ENCODE measurements at regions not wholly inside any gene's neighbourhood (a gene's known extent, or its start where the extent isn't known, plus 50 kb on each side); places are given as distances from the start of the nearest gene placed in this dataset.

GRCh38 chr4:120139392-120139791 lies 72.7 kb upstream of the MAD2L1 start:
- no peak for TF ChIP-seq CTCF (conservative IDR thresholded peaks at IDR 0.05)
- Mint-ChIP-seq H3K4me3 (no peak overlapping the region), H3K9me3 (peaks cover 5% of the 10 kb centered on the region), H3K36me3 (ENCODE audit: low read depth) (no peaks in the 10 kb centered on the region), H3K27ac (ENCODE audit: unreplicated experiment) (no peak overlapping the region), H3K4me1 (no peaks in the 10 kb centered on the region), H3K27me3 (ENCODE audit: low read depth) (no peaks in the 10 kb centered on the region)
- no peak for DNase-seq (ENCODE audit: low read depth, low spot score)

GRCh38 chr4:120132935-120133334 lies 66.3 kb upstream of the MAD2L1 start:
- no peak for TF ChIP-seq CTCF (conservative IDR thresholded peaks at IDR 0.05)
- H3K4me3 Mint-ChIP-seq: no peak overlapping the region
- no peak for DNase-seq (ENCODE audit: low read depth, low spot score)
- no peaks in the 10 kb centered on the region for H3K4me1 Mint-ChIP-seq
- H3K36me3 Mint-ChIP-seq (ENCODE audit: low read depth): no peaks in the 10 kb centered on the region
- no peak overlapping the region for H3K27ac Mint-ChIP-seq (ENCODE audit: unreplicated experiment)
- peaks cover 9% of the 10 kb centered on the region for H3K9me3 Mint-ChIP-seq
- H3K27me3 Mint-ChIP-seq (ENCODE audit: low read depth): no peaks in the 10 kb centered on the region

GRCh38 chr4:120130786-120131185 lies 64.1 kb upstream of the MAD2L1 start:
- H3K4me3 Mint-ChIP-seq: no peak overlapping the region
- H3K27ac Mint-ChIP-seq (ENCODE audit: unreplicated experiment): no peak overlapping the region
- no peak for TF ChIP-seq CTCF (conservative IDR thresholded peaks at IDR 0.05)
- no peaks in the 10 kb centered on the region for H3K4me1 Mint-ChIP-seq
- H3K36me3 Mint-ChIP-seq (ENCODE audit: low read depth): no peaks in the 10 kb centered on the region
- peaks cover 7% of the 10 kb centered on the region for H3K9me3 Mint-ChIP-seq
- DNase-seq (ENCODE audit: low read depth, low spot score): no peak
- H3K27me3 Mint-ChIP-seq (ENCODE audit: low read depth): no peaks in the 10 kb centered on the region

Data from neural crest cell (in vitro differentiated cells).